HepG2 (cell line): ENCODE measurements at regions not wholly inside any gene's neighbourhood (a gene's known extent, or its start where the extent isn't known, plus 50 kb on each side); places are given as distances from the start of the nearest gene placed in this dataset.
A peak's percentile ranks its signal among the peaks of the same experiment; 100 is the strongest.

Source experiments
- ATAC-seq: fragments of 200-7000 bp; cut with Tn5 transposase; 3 replicates; pipeline ENCODE4 v1.9.1; 2020; ENCODE audit warnings: mild to moderate bottlenecking, moderate library complexity
- BruUV-seq: library from RNA; stranded (reverse); fragments of 400-500 nt; replicated peaks from 2 replicates; lab custom pipeline; 2021; lab: Mats Ljungman, UMichigan
- CTCF ChIA-PET: fragments of 300-600 bp; formaldehyde crosslinking; extraction: SDS; loops from one replicate; lab custom pipeline; 2021; ENCODE audit warnings: low total read pairs, inconsistent platforms, low intra/inter-chr PET ratio; lab: Yijun Ruan, JAX
- POLR2A ChIA-PET: fragments of 350-600 bp; sonication (Branson Sonifier 250); formaldehyde crosslinking; loops from one replicate; lab custom pipeline; 2020; ENCODE audit warnings: antibody characterized with exemption, inconsistent platforms; lab: Yijun Ruan, JAX
- DNase-seq: peaks from one replicate; pipeline ENCODE4 v3.0.0-alpha.2; 2015; ENCODE audit warnings: low spot score
- FAIRE-seq: peaks from 3 replicates; lab custom pipeline; 2011; peaks lifted over from hg19 to GRCh38; lab: Jason Lieb, UNC
- H2AFZ ChIP-seq: one replicate; pipeline ENCODE4 v1.6.1; 2011; ENCODE audit warnings: low read length, inconsistent platforms
- H3K27ac ChIP-seq: fragments of 300-600 bp; 3 replicates; pipeline ENCODE4 v1.8.0; 2011; ENCODE audit warnings: mixed run types, mild to moderate bottlenecking, mixed read lengths, low read length, inconsistent platforms; ENCODE audit not compliant: insufficient read depth; ENCODE audit errors: extremely low read length
- H3K27me3 ChIP-seq, 2 experiments: fragments of 200-600 bp in 1 of 2; 2 replicates in 1 of 2; 3 replicates in 1 of 2; pipeline versions ENCODE4 v1.6.0 to v1.8.0; 2011; ENCODE audit warnings: low read length in 2 of 2, mild to moderate bottlenecking in 2 of 2, moderate library complexity in 2 of 2, inconsistent platforms in 1 of 2; ENCODE audit not compliant: insufficient read depth in 2 of 2, control insufficient read depth in 1 of 2
- H3K36me3 ChIP-seq, 2 experiments: fragments of 200-600 bp in 1 of 2; replicated peaks in 1 of 2; 2 replicates in 1 of 2; 3 replicates in 1 of 2; pipeline versions ENCODE4 v1.5.1 to v1.8.0; 2011; ENCODE audit warnings: low read length in 2 of 2, inconsistent platforms in 1 of 2; ENCODE audit not compliant: insufficient read depth in 2 of 2, control insufficient read depth in 1 of 2
- H3K4me1 ChIP-seq: 2 replicates; pipeline ENCODE4 v1.5.1; 2012; ENCODE audit warnings: low read length, inconsistent platforms; ENCODE audit not compliant: insufficient read depth
- H3K4me2 ChIP-seq: 2 replicates; pipeline ENCODE4 v1.6.0; 2011; ENCODE audit warnings: low read depth, low read length, inconsistent platforms
- H3K4me3 ChIP-seq, 3 experiments: fragments of 200-600 bp in 1 of 3; sonication (generic), shearing (Covaris generic) in 1 of 3; replicated peaks in 1 of 3; 2 replicates each; pipeline ENCODE4 v1.5.1; 2011 to 2016; ENCODE audit warnings: low read length in 3 of 3, inconsistent platforms in 2 of 3, low read depth in 2 of 3, mild to moderate bottlenecking in 2 of 3, control low read depth in 1 of 3, mixed read lengths in 1 of 3; ENCODE audit not compliant: insufficient read depth in 1 of 3
- H3K79me2 ChIP-seq: one replicate; pipeline ENCODE4 v1.6.1; 2011; ENCODE audit warnings: low read length, inconsistent platforms; ENCODE audit not compliant: insufficient read depth
- H3K9ac ChIP-seq: 2 replicates; pipeline ENCODE4 v1.6.0; 2011; ENCODE audit warnings: mild to moderate bottlenecking, low read depth, low read length, inconsistent platforms; ENCODE audit not compliant: insufficient read depth
- H3K9me3 ChIP-seq: 2 replicates; pipeline ENCODE4 v1.5.1; 2012; ENCODE audit warnings: mild to moderate bottlenecking, low read length
- H4K20me1 ChIP-seq: 2 replicates; pipeline ENCODE4 v1.6.0; 2011; ENCODE audit warnings: inconsistent platforms, mild to moderate bottlenecking, low read length, moderate library complexity; ENCODE audit not compliant: insufficient read depth
- BRF2 ChIP-seq: sonication (generic); formaldehyde crosslinking; IDR thresholded peaks from 2 replicates; pipeline ENCODE4 v1.8.1; 2022; ENCODE audit warnings: mild to moderate bottlenecking, missing genetic modification reagents
- GLMP ChIP-seq: sonication (generic); formaldehyde crosslinking; IDR thresholded peaks from 2 replicates; pipeline ENCODE4 v1.9.0; 2021; ENCODE audit warnings: missing genetic modification reagents, mild to moderate bottlenecking, borderline replicate concordance
- MXD3 ChIP-seq: IDR thresholded peaks from 2 replicates; pipeline ENCODE4 v1.6.1; 2016; ENCODE audit warnings: mild to moderate bottlenecking, missing biosample characterization, missing genetic modification reagents
- NR2C2 ChIP-seq: sonication (generic); formaldehyde crosslinking; IDR thresholded peaks from 2 replicates; pipeline ENCODE4 v1.4.0; 2020; ENCODE audit warnings: missing genetic modification reagents, mild to moderate bottlenecking, moderate library complexity, borderline replicate concordance
- PRDM10 ChIP-seq: sonication (generic); formaldehyde crosslinking; IDR thresholded peaks from 2 replicates; pipeline ENCODE4 v1.4.0; 2020; ENCODE audit warnings: low read depth, missing genetic modification reagents
- RFXANK ChIP-seq: IDR thresholded peaks from 2 replicates; pipeline ENCODE4 v1.6.1; 2016
- RFXAP ChIP-seq: sonication (generic); formaldehyde crosslinking; IDR thresholded peaks from 2 replicates; pipeline ENCODE4 v1.4.0; 2020; ENCODE audit warnings: missing genetic modification reagents, borderline replicate concordance
- SP4 ChIP-seq: sonication (generic); formaldehyde crosslinking; IDR thresholded peaks from 2 replicates; pipeline ENCODE4 v1.8.1; 2023; ENCODE audit warnings: mild to moderate bottlenecking, missing genetic modification reagents
- YEATS2 ChIP-seq: sonication (generic); formaldehyde crosslinking; IDR thresholded peaks from 2 replicates; pipeline ENCODE4 v1.4.0; 2020; ENCODE audit warnings: missing genetic modification reagents, borderline replicate concordance
- ZBTB7B ChIP-seq: sonication (generic); formaldehyde crosslinking; IDR thresholded peaks from 2 replicates; pipeline ENCODE4 v1.4.0; 2020; ENCODE audit warnings: missing genetic modification reagents
- ZKSCAN8 ChIP-seq: IDR thresholded peaks from 2 replicates; pipeline ENCODE4 v1.6.1; 2016; ENCODE audit warnings: borderline replicate concordance, missing genetic modification reagents, missing compliant biosample characterization
- ZNF3 ChIP-seq: IDR thresholded peaks from 2 replicates; pipeline ENCODE4 v1.7.0; 2017; ENCODE audit warnings: inconsistent platforms
- ZNF350 ChIP-seq: sonication (generic); formaldehyde crosslinking; IDR thresholded peaks from 2 replicates; pipeline ENCODE4 v1.4.0; 2020; ENCODE audit warnings: mild to moderate bottlenecking, low read depth, missing genetic modification reagents, borderline replicate concordance
- ZNF557 ChIP-seq: sonication (generic); formaldehyde crosslinking; IDR thresholded peaks from 2 replicates; pipeline ENCODE4 v1.4.0; 2020; ENCODE audit warnings: missing genetic modification reagents
- ZNF710 ChIP-seq: sonication (generic); formaldehyde crosslinking; IDR thresholded peaks from 2 replicates; pipeline ENCODE4 v1.5.0; 2020; ENCODE audit warnings: mild to moderate bottlenecking, missing genetic modification reagents, borderline replicate concordance
- WGBS: methylation state at CpG from one replicate; pipeline ENCODE4 v1.1.6; 2017; ENCODE audit warnings: low lambda C conversion rate; 5-methylcytosine and 5-hydroxymethylcytosine counted together
- in situ Hi-C: cut with HindIII; loops from 2 replicates; pipeline ENCODE4 v1.10.0; 2017; ENCODE audit warnings: low pct_unique_long_range_greater_than_20kb; ENCODE audit not compliant: extremely low pct_ligation_motif_present
- intact Hi-C: fragments of 100-400 bp; cut with micrococcal nuclease; formaldehyde crosslinking; loops from one replicate; pipeline ENCODE4 v1.10.0; 2022; ENCODE audit not compliant: unreplicated experiment

GRCh38 chr7:12862146-12862545 is 174.7 kb downstream of the ARL4A start (continued):
- TF ChIP-seq YEATS2 (CRISPR knock-in tag) (no peak), ZNF557 (no peak), ZKSCAN8 (no peak), SP4 (CRISPR knock-in tag) (no peak), NR2C2 (no peak), GLMP (CRISPR knock-in tag) (no peak)

GRCh38 chr7:12864470-12865046 is 177.1 kb downstream of the ARL4A start:
- CTCF ChIA-PET = no interaction called here
- H3K9ac ChIP-seq = no peak overlapping the region
- FAIRE-seq = no peak
- TF ChIP-seq BRF2 (no peak), ZNF710 (CRISPR knock-in tag) (no peak), ZNF3 (CRISPR knock-in tag) (no peak), RFXAP (CRISPR knock-in tag) (no peak), PRDM10 (CRISPR knock-in tag) (no peak), ZBTB7B (CRISPR knock-in tag) (no peak), MXD3 (CRISPR knock-in tag) (no peak), ZNF350 (CRISPR knock-in tag) (no peak), RFXANK (no peak)

More at GRCh38 chr7:12864470-12865046, 177.1 kb downstream of the ARL4A start:
- Histone ChIP-seq H3K27me3 (no peaks in the 10 kb centered on the region), H3K27ac (no peak overlapping the region), H3K79me2 (no peaks in the 10 kb centered on the region), H3K9me3 (no peaks in the 10 kb centered on the region), H3K4me2 (peak overlapping the region; percentile 2; the same call in 1 of the 2 replicates), H3K4me1 (no peaks in the 10 kb centered on the region), H3K4me3 (no peak overlapping the region), H4K20me1 (no peaks in the 10 kb centered on the region), H3K36me3 (no peaks in the 10 kb centered on the region), H2AFZ (no peak overlapping the region)
- intact Hi-C loops = no loop called here
- BruUV-seq = no TSS peak
- in situ Hi-C loops = no loop called here
- POLR2A ChIA-PET = no interaction called here
- no peak; the same call in 2 of the 3 replicates for ATAC-seq
- 50% methylated on average over 7 of the region's 11 CpGs for WGBS
- no peak for DNase-seq
